ENCODE measurements at regions not wholly inside any gene's neighbourhood (a gene's known extent, or its start where the extent isn't known, plus 50 kb on each side); places are given as distances from the start of the nearest gene placed in this dataset.

GRCh38 chr12:40632171-40632570, 60.1 kb upstream of the CNTN1 start:
- Histone ChIP-seq H3K27me3 (no peaks in the 10 kb centered on the region), H3K36me3 (no peaks in the 10 kb centered on the region), H3K4me3 (no peak overlapping the region), H3K9me3 (no peaks in the 10 kb centered on the region), H3K27ac (no peak overlapping the region), H3K4me1 (no peaks in the 10 kb centered on the region)
- DNase-seq (no peak), ATAC-seq (no peak)
- no peak for TF ChIP-seq CTCF (IDR thresholded peaks at IDR 0.05)
- intact Hi-C loops (cut with DNase I) = no loop called here

- TF ChIP-seq CTCF (IDR thresholded peaks at IDR 0.05) = no peak
- no peaks in the 10 kb centered on the region for H3K4me1 ChIP-seq
These were observed 59.3 kb upstream of the CNTN1 start for GRCh38 chr12:40632933-40633332.

GRCh38 chr12:40634517-40635131, 57.6 kb upstream of the CNTN1 start:
- Histone ChIP-seq H3K9me3 (no peaks in the 10 kb centered on the region), H3K4me1 (no peaks in the 10 kb centered on the region), H3K27ac (no peak overlapping the region), H3K36me3 (no peaks in the 10 kb centered on the region), H3K27me3 (no peaks in the 10 kb centered on the region), H3K4me3 (no peak overlapping the region)
- intact Hi-C loops (cut with DNase I) = no loop called here
- DNase-seq = no peak
- TF ChIP-seq CTCF (IDR thresholded peaks at IDR 0.05) = no peak
- ATAC-seq = no peak

More at GRCh38 chr12:40632933-40633332, 59.3 kb upstream of the CNTN1 start:
- Histone ChIP-seq H3K9me3 (no peaks in the 10 kb centered on the region), H3K27me3 (no peaks in the 10 kb centered on the region), H3K36me3 (no peaks in the 10 kb centered on the region), H3K4me3 (no peak overlapping the region), H3K27ac (no peak overlapping the region)
- no peak for ATAC-seq
- intact Hi-C loops (cut with DNase I) = no loop called here
- no peak for DNase-seq

GRCh38 chr12:40635141-40635731, 57.0 kb upstream of the CNTN1 start:
- Histone ChIP-seq H3K36me3 (no peaks in the 10 kb centered on the region), H3K27me3 (no peaks in the 10 kb centered on the region), H3K27ac (no peak overlapping the region), H3K9me3 (no peaks in the 10 kb centered on the region), H3K4me1 (no peaks in the 10 kb centered on the region), H3K4me3 (no peak overlapping the region)
- ATAC-seq (no peak), DNase-seq (no peak)
- intact Hi-C loops (cut with DNase I) = no loop called here
- no peak for TF ChIP-seq CTCF (IDR thresholded peaks at IDR 0.05)
